CD8-positive, alpha-beta memory T cell (primary cell): ENCODE measurements at regions not wholly inside any gene's neighbourhood (a gene's known extent, or its start where the extent isn't known, plus 50 kb on each side); places are given as distances from the start of the nearest gene placed in this dataset.

Source experiments
- CTCF ChIA-PET: fragments of 350-600 bp; sonication (Branson Sonifier 250); formaldehyde crosslinking; loops from one replicate; lab custom pipeline; 2021; ENCODE audit warnings: antibody characterized with exemption; lab: Charles Lee
- POLR2A ChIA-PET: fragments of 350-600 bp; sonication (Branson Sonifier 250); formaldehyde crosslinking; loops from one replicate; lab custom pipeline; 2021; ENCODE audit warnings: antibody characterized with exemption; lab: Charles Lee
- DNase-seq, 5 donors: peaks; one replicate each; pipeline versions ENCODE4 v3.0.0 to v3.0.0-alpha.2; 2020 to 2022; ENCODE audit warnings: mixed read lengths in 1 of 5
- H3K27ac ChIP-seq: one replicate; pipeline ENCODE4 v1.7.0; 2013; ENCODE audit warnings: low read depth, mild to moderate bottlenecking, low read length, moderate library complexity
- H3K27me3 ChIP-seq: 2 replicates; pipeline ENCODE4 v1.7.0; 2013; ENCODE audit warnings: low read length, mild to moderate bottlenecking; ENCODE audit not compliant: insufficient read depth, poor library complexity, severe bottlenecking
- H3K36me3 ChIP-seq: 2 replicates; pipeline ENCODE4 v1.7.0; 2013; ENCODE audit warnings: mild to moderate bottlenecking, low read length, moderate library complexity; ENCODE audit not compliant: insufficient read depth
- H3K4me1 ChIP-seq: 2 replicates; pipeline ENCODE4 v1.7.0; 2013; ENCODE audit warnings: mild to moderate bottlenecking, low read length, moderate library complexity; ENCODE audit not compliant: insufficient read depth
- H3K4me3 ChIP-seq: 2 replicates; pipeline ENCODE4 v1.7.0; 2013; ENCODE audit warnings: mild to moderate bottlenecking, low read length
- H3K9me3 ChIP-seq: 2 replicates; pipeline ENCODE4 v1.7.0; 2013; ENCODE audit warnings: mild to moderate bottlenecking, low read length
- H3K27ac Mint-ChIP-seq, 8 donors: one replicate each; pipeline ENCODE4 v1.8.0; 2020 to 2021; ENCODE audit warnings: mixed read lengths in 8 of 8, mild to moderate bottlenecking in 6 of 8, inconsistent platforms in 3 of 8, moderate library complexity in 3 of 8
- H3K27me3 Mint-ChIP-seq, 2 donors: one replicate each; pipeline ENCODE4 v1.8.0; 2020 to 2021; ENCODE audit warnings: mixed read lengths in 2 of 2, mild to moderate bottlenecking in 1 of 2, moderate library complexity in 1 of 2
- H3K36me3 Mint-ChIP-seq, 3 donors: one replicate each; pipeline ENCODE4 v1.8.0; 2020 to 2021; ENCODE audit warnings: mixed read lengths in 3 of 3, inconsistent platforms in 1 of 3, mild to moderate bottlenecking in 1 of 3
- H3K4me1 Mint-ChIP-seq, 3 donors: one replicate each; pipeline ENCODE4 v1.8.0; 2020 to 2021; ENCODE audit warnings: mixed read lengths in 3 of 3, inconsistent platforms in 1 of 3, mild to moderate bottlenecking in 1 of 3
- H3K4me3 Mint-ChIP-seq, 7 donors: one replicate each; pipeline ENCODE4 v1.8.0; 2020 to 2021; ENCODE audit warnings: mixed read lengths in 7 of 7, mild to moderate bottlenecking in 6 of 7, moderate library complexity in 4 of 7, inconsistent platforms in 2 of 7
- H3K9me3 Mint-ChIP-seq, 5 donors: one replicate each; pipeline ENCODE4 v1.8.0; 2020 to 2022; ENCODE audit warnings: mixed read lengths in 5 of 5, mild to moderate bottlenecking in 3 of 5, moderate library complexity in 2 of 5, inconsistent platforms in 1 of 5

DNA sequence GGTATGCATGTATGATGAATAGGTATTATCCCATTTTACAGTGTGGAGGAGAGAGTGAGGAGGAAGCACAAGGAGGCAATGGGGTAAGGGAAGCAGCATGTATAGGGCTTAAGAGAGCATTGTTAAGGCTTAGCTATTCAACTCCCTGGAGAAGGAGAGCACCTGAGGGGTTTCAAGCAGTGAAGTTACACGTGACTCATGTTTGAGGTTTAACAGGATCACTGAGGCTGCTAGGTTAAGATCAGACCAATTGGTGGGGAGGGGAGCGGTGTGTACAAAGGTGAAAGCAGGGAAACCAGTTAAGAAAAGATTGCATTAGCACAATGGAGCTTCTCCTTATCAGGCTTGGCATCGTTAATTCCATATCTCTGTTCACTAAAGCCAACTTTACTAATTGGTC is 64.4 kb upstream of the NHSL1 start:
- H3K4me1 ChIP-seq = no peaks in the 10 kb centered on the region
- Mint-ChIP-seq H3K4me3 (no peak overlapping the region), H3K36me3 (peaks cover 0 to 3% (median 0%) of the 10 kb centered on the region in 3 donors), H3K27ac (no peak overlapping the region), H3K9me3 (no peaks in the 10 kb centered on the region), H3K27me3 (peaks cover 8 to 59% of the 10 kb centered on the region in 2 donors), H3K4me1 (no peaks in the 10 kb centered on the region)
- CTCF ChIA-PET = no interaction called here
- POLR2A ChIA-PET = no interaction called here
- DNase-seq = no peak
- H3K9me3 ChIP-seq = no peaks in the 10 kb centered on the region
- H3K36me3 ChIP-seq = no peaks in the 10 kb centered on the region
- H3K27ac ChIP-seq = no peak overlapping the region
- H3K4me3 ChIP-seq = no peak overlapping the region
- H3K27me3 ChIP-seq = peaks cover 2% of the 10 kb centered on the region

DNA sequence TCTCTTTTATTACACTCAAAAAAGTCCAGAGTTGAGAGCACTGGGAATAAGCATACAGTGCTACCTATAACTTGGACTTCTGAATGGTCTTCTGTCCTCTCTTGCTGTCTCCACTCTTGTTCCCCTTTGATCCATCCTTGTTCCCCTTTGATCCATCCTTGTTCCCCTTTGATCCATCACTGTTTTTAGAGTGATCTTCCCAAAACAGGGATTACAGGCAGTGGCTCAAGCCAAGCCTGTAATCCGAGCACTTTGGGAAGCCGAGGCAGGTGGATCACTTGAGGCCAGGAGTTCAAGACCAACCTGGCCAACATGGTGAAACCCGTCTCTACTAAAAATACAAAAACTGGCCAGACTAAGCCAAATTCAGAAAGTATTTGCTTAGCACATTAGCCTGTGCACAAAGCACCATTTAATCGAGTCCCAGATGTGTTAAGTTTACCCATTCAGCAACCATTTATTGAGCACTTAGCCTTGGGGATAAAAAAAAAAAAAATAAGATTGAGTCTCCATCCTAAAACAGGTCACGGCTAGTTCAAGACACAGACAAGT is 65.0 kb upstream of the NHSL1 start:
- CTCF ChIA-PET = no interaction called here

DNA sequence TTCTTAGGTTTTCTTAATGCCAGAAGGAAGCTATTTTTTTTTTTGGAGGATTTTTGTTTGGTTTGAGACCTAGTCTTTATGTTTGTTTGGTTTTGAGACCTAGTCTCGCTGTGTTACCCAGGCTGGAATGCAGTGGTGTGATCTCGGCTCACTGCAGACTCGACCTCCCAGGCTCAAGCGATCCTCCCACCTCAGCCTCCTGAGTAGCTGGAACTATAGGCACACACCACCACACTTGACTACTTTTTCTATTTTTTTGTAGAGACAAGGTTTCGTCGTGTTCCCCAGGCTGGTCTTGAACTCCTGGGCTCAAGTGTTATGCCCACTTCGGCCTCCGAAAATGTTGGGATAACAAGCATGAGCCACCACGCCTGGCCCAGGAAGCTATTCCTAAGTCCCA is 67.8 kb upstream of the NHSL1 start:
- Histone ChIP-seq H3K27ac (no peak overlapping the region), H3K27me3 (peaks cover 9% of the 10 kb centered on the region), H3K36me3 (no peaks in the 10 kb centered on the region), H3K9me3 (no peaks in the 10 kb centered on the region), H3K4me1 (no peaks in the 10 kb centered on the region), H3K4me3 (no peak overlapping the region)
- no peaks in the 10 kb centered on the region for H3K4me1 Mint-ChIP-seq
- DNase-seq = no peak
- peaks cover 0 to 3% (median 0%) of the 10 kb centered on the region in 3 donors for H3K36me3 Mint-ChIP-seq
- ChIA-PET POLR2A (no interaction called here), CTCF (no interaction called here)
- H3K27me3 Mint-ChIP-seq = peaks cover 3 to 34% of the 10 kb centered on the region in 2 donors
- no peak overlapping the region for H3K4me3 Mint-ChIP-seq
- no peak overlapping the region for H3K27ac Mint-ChIP-seq
- no peaks in the 10 kb centered on the region for H3K9me3 Mint-ChIP-seq

More for the DNA sequence above, 65.0 kb upstream of the NHSL1 start:
- Histone ChIP-seq H3K27me3 (peaks cover 8% of the 10 kb centered on the region), H3K9me3 (no peaks in the 10 kb centered on the region), H3K4me1 (no peaks in the 10 kb centered on the region), H3K27ac (no peak overlapping the region), H3K36me3 (no peaks in the 10 kb centered on the region), H3K4me3 (no peak overlapping the region)
- POLR2A ChIA-PET = no interaction called here
- peaks cover 0 to 3% (median 0%) of the 10 kb centered on the region in 3 donors for H3K36me3 Mint-ChIP-seq
- H3K27me3 Mint-ChIP-seq = peaks cover 4 to 57% of the 10 kb centered on the region in 2 donors
- no peak overlapping the region for H3K4me3 Mint-ChIP-seq
- H3K4me1 Mint-ChIP-seq = no peaks in the 10 kb centered on the region
- DNase-seq = no peak
- no peak overlapping the region for H3K27ac Mint-ChIP-seq
- H3K9me3 Mint-ChIP-seq = no peaks in the 10 kb centered on the region

DNA sequence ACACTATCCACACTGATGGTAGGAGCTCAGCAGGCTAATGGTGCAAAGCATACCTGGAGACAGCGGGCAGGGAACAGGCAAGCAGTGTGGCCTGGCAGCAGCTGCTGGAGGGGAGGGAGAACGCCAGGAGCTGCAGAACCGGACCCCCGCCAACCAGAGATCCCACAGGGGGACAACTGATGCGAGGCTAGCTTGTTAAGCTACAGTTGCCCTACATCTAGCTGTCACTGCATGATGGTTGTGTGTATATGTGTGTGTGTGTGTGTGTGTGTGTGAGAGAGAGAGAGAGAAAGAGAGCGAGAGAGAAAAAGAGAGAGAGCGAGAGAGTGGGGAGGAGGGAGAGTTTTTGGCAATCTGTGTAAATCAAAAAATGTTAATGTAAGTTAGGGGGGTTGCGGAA is 69.7 kb upstream of the NHSL1 start:
- no peak for DNase-seq
- H3K27me3 ChIP-seq = peaks cover 13% of the 10 kb centered on the region
- no peaks in the 10 kb centered on the region for H3K4me1 ChIP-seq
- ChIA-PET CTCF (no interaction called here), POLR2A (no interaction called here)
- Mint-ChIP-seq H3K4me1 (no peaks in the 10 kb centered on the region), H3K36me3 (peaks cover 0 to 3% (median 0%) of the 10 kb centered on the region in 3 donors), H3K4me3 (no peak overlapping the region), H3K27me3 (peaks cover 1 to 28% of the 10 kb centered on the region in 2 donors), H3K27ac (no peak overlapping the region), H3K9me3 (no peaks in the 10 kb centered on the region)
- no peak overlapping the region for H3K4me3 ChIP-seq
- no peak overlapping the region for H3K27ac ChIP-seq
- no peaks in the 10 kb centered on the region for H3K36me3 ChIP-seq
- no peaks in the 10 kb centered on the region for H3K9me3 ChIP-seq

DNA sequence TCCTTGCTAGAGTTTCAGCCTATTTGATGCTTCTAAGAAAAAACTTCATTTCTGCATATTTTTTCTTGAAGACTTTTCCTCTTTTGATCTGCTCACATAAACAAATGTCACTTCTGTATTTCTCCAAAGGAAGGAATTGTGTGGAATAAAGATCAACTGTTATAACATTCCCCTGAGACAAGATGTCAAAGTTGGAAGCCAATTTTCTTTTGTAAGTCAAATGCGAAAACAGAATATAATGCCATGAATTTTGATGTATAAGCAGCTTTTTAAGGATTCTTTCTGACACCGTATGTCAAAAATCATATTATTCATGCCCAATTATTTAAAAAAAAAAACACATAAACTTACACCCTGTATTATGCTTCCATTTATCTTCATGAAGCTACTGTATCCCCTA is 70.3 kb upstream of the NHSL1 start:
- Mint-ChIP-seq H3K4me3 (no peak overlapping the region), H3K36me3 (peaks cover 0 to 2% (median 0%) of the 10 kb centered on the region in 3 donors)

DNA sequence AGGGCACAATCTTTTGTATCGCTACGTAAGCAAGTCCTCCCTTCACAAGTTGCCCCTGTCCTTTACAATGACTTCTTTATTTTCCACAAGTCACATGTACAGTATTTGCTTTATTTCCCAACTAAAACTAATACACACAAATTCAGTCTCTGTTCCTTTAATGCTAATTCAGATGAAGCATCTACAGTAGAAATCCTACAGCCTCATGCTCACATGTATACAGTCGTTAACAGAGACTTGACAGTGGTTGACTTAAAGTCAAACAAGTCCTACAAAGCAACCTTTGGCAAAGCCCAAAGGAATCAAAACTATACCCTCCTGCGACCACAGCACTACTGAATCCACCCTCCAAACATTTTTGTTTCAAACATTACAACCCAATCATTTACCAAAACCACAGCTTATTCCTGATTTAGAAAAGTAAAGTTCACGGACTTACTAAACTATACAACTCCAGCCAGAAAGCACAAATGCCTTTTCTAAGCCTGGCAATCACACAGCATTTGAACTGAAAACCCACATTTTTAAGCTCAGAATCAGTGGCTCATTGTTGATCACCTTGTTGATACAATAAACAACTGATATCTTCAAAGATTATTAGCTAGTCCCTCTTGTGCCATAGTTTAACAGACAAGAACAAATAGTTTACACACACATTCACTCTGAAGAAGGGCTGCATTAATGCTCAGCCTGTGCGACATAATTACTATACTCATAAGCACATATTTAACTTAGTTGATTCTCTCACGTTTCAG is 70.9 kb upstream of the NHSL1 start:
- Mint-ChIP-seq H3K36me3 (peaks cover 0 to under 1% (median 0%) of the 10 kb centered on the region in 3 donors), H3K4me3 (no peak overlapping the region), H3K4me1 (no peaks in the 10 kb centered on the region), H3K27me3 (peaks cover 0 to 22% of the 10 kb centered on the region in 2 donors), H3K27ac (no peak overlapping the region), H3K9me3 (no peaks in the 10 kb centered on the region)
- H3K27ac ChIP-seq = no peak overlapping the region
- H3K27me3 ChIP-seq = peaks cover 13% of the 10 kb centered on the region
- H3K36me3 ChIP-seq = no peaks in the 10 kb centered on the region
- CTCF ChIA-PET = interaction anchor here (1.0 kb wide), 1 partner anchor 524 kb away, joined by 3 read pairs; no protein-coding TSS in a partner anchor
- H3K9me3 ChIP-seq = no peaks in the 10 kb centered on the region
- POLR2A ChIA-PET = no interaction called here
- no peaks in the 10 kb centered on the region for H3K4me1 ChIP-seq
- no peak for DNase-seq
- H3K4me3 ChIP-seq = no peak overlapping the region

More for the DNA sequence above, 70.3 kb upstream of the NHSL1 start:
- Histone ChIP-seq H3K9me3 (no peaks in the 10 kb centered on the region), H3K27me3 (peaks cover 13% of the 10 kb centered on the region), H3K4me1 (no peaks in the 10 kb centered on the region), H3K27ac (no peak overlapping the region), H3K36me3 (no peaks in the 10 kb centered on the region), H3K4me3 (no peak overlapping the region)
- no peak for DNase-seq
- H3K27ac Mint-ChIP-seq = no peak overlapping the region
- CTCF ChIA-PET = no interaction called here
- POLR2A ChIA-PET = no interaction called here
- H3K27me3 Mint-ChIP-seq = peaks cover 0 to 26% of the 10 kb centered on the region in 2 donors
- H3K4me1 Mint-ChIP-seq = no peaks in the 10 kb centered on the region
- no peaks in the 10 kb centered on the region for H3K9me3 Mint-ChIP-seq

DNA sequence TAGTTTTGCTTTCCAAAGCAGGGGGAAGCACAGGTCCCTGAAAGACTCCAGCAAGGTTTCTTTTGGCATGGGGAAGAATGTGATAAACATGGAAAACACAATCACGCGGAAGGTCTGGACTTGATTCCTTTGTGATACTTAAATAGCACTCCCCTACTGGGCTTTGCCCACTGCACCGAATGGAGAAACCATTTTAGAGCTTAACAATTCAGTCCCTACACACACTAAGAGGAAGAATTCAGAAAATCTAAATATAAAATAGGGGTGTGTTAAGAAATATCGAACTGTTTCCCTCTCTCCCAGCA is 71.4 kb upstream of the NHSL1 start:
- H3K9me3 Mint-ChIP-seq = no peaks in the 10 kb centered on the region
- Histone ChIP-seq H3K4me1 (no peaks in the 10 kb centered on the region), H3K36me3 (no peaks in the 10 kb centered on the region), H3K4me3 (no peak overlapping the region), H3K9me3 (no peaks in the 10 kb centered on the region), H3K27ac (no peak overlapping the region), H3K27me3 (peaks cover 13% of the 10 kb centered on the region)
- H3K4me1 Mint-ChIP-seq = no peaks in the 10 kb centered on the region
- CTCF ChIA-PET = interaction anchor here (1.0 kb wide), 1 partner anchor 524 kb away, joined by 3 read pairs; no protein-coding TSS in a partner anchor
- POLR2A ChIA-PET = no interaction called here
- no peak overlapping the region for H3K27ac Mint-ChIP-seq
- no peak overlapping the region for H3K4me3 Mint-ChIP-seq
- H3K27me3 Mint-ChIP-seq = peaks cover 0 to 19% of the 10 kb centered on the region in 2 donors
- no peak for DNase-seq
- peaks cover 0 to 4% (median 0%) of the 10 kb centered on the region in 3 donors for H3K36me3 Mint-ChIP-seq

DNA sequence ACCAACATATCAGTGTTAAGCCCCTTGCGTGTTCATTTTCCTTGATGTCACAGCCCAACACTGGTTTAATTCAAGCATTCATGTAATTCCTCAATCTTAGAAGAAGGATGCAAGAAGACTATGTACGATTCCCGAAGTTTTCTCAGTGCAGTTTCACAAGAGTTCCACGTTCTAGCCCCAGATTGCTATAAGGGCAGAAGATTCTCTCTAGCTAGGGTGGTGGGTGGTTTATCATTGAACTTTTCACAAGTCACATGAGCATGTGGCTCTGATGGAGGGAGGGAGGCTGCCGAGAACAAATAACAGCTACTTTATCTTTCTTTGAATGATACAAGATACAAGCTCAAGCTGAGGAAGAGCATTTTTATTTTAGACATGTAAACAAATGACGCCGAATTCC is 71.9 kb upstream of the NHSL1 start:
- no peaks in the 10 kb centered on the region for H3K9me3 Mint-ChIP-seq
- no peak for DNase-seq
- no peaks in the 10 kb centered on the region for H3K36me3 ChIP-seq
- no peaks in the 10 kb centered on the region for H3K4me1 ChIP-seq
- H3K27ac Mint-ChIP-seq = no peak overlapping the region
- no peaks in the 10 kb centered on the region for H3K9me3 ChIP-seq
- H3K27me3 ChIP-seq = peaks cover 13% of the 10 kb centered on the region
- ChIA-PET POLR2A (no interaction called here), CTCF (interaction anchor here (1.0 kb wide), 1 partner anchor 525 kb away, joined by 3 read pairs; no protein-coding TSS in a partner anchor)
- no peak overlapping the region for H3K4me3 ChIP-seq
- H3K27me3 Mint-ChIP-seq = peaks cover 0 to 19% of the 10 kb centered on the region in 2 donors
- H3K4me3 Mint-ChIP-seq = no peak overlapping the region
- peaks cover 0 to 4% (median 0%) of the 10 kb centered on the region in 3 donors for H3K36me3 Mint-ChIP-seq
- no peak overlapping the region for H3K27ac ChIP-seq
- no peaks in the 10 kb centered on the region for H3K4me1 Mint-ChIP-seq
